ENCODE measurements at regions not wholly inside any gene's neighbourhood (a gene's known extent, or its start where the extent isn't known, plus 50 kb on each side); places are given as distances from the start of the nearest gene placed in this dataset.

DNA sequence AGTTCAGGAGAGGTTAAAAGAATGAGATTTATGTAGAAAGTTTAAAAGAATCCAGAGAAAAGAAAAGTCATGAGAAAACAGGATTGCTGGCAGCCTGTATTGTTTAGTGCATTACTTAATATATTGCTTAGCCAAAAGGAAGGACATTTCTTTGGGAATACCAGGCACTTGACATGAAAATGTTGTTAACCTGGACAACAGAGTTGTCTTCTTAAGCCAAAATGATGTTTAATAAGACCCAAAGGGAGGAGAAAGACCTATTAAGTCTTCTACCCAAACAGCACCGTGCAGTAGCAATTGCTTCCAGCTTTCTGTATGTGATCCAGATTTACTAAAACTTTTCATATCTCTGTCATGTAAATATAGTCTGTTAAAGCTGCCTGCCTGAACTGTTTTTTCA, 74.0 kb upstream of the PRLR start:
- Histone ChIP-seq H3K4me1 (peaks cover 0 to 9% (median 0%) of the 10 kb centered on the region in 3 donors), H3K27ac (no peak overlapping the region), H3K4me3 (no peak overlapping the region), H3K27me3 (no peaks in the 10 kb centered on the region), H3K9me3 (no peaks in the 10 kb centered on the region), H3K36me3 (no peaks in the 10 kb centered on the region)
- intact Hi-C loops (cut with DNase I), result no loop called here
- ATAC-seq, result no peak
- FAIRE-seq, result no peak
- WGBS, 2 donors, result 50 to 58% methylated on average over 1 of the region's 1 CpG
- DNase-seq, result no peak
- no peak for TF ChIP-seq CTCF (IDR thresholded peaks at IDR 0.05)

DNA sequence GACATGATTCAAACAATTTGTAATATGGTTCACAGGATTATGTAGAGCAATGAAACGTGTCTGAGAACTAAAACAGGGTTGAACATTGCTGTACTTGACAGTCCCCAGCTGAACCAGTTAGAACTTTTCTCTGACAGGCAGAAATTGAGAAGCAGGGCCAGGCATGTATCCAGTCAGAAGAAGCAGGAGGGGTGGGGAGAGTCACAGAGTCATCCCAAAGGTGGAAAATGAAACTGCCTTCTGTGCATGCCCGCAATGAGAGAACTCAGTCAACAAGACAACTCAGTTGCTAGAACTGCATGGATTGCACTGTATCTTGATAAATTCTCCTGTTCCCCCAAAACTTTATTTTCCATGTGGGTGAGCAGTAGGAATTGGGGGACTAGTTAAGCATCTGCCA, 72.9 kb upstream of the PRLR start:
- intact Hi-C loops (cut with DNase I), result no loop called here
- no peak overlapping the region for H3K27ac ChIP-seq
- no peak overlapping the region for H3K4me3 ChIP-seq
- no peak for ATAC-seq
- FAIRE-seq, result no peak
- WGBS, 2 donors, result 89 to 92% methylated on average over 2 of the region's 2 CpGs
- DNase-seq, result no peak
- H3K27me3 ChIP-seq, result no peaks in the 10 kb centered on the region
- H3K36me3 ChIP-seq, result no peaks in the 10 kb centered on the region
- H3K4me1 ChIP-seq, result no peaks in the 10 kb centered on the region
- no peak for TF ChIP-seq CTCF (IDR thresholded peaks at IDR 0.05)
- H3K9me3 ChIP-seq, result no peaks in the 10 kb centered on the region

GRCh38 chr5:35302544-35302943, 72.3 kb upstream of the PRLR start:
- ATAC-seq (no peak), FAIRE-seq (no peak), DNase-seq (no peak)
- Histone ChIP-seq H3K4me3 (no peak overlapping the region), H3K9me3 (no peaks in the 10 kb centered on the region), H3K27ac (no peak overlapping the region), H3K36me3 (no peaks in the 10 kb centered on the region), H3K4me1 (no peaks in the 10 kb centered on the region), H3K27me3 (no peaks in the 10 kb centered on the region)
- TF ChIP-seq CTCF (IDR thresholded peaks at IDR 0.05), result no peak
- intact Hi-C loops (cut with DNase I), result no loop called here

- ATAC-seq (no peak), FAIRE-seq (no peak), DNase-seq (no peak)
- H3K4me1 ChIP-seq, result no peaks in the 10 kb centered on the region
- no peaks in the 10 kb centered on the region for H3K36me3 ChIP-seq
- H3K4me3 ChIP-seq, result no peak overlapping the region
- H3K27me3 ChIP-seq, result no peaks in the 10 kb centered on the region
- 89 to 93% methylated on average over 3 of the region's 3 CpGs for WGBS, 2 donors
- intact Hi-C loops (cut with DNase I), result no loop called here
- no peak overlapping the region for H3K27ac ChIP-seq
- no peak for TF ChIP-seq CTCF (IDR thresholded peaks at IDR 0.05)
- H3K9me3 ChIP-seq, result no peaks in the 10 kb centered on the region
Measured at GRCh38 chr5:35297755-35298154, 67.5 kb upstream of the PRLR start.

DNA sequence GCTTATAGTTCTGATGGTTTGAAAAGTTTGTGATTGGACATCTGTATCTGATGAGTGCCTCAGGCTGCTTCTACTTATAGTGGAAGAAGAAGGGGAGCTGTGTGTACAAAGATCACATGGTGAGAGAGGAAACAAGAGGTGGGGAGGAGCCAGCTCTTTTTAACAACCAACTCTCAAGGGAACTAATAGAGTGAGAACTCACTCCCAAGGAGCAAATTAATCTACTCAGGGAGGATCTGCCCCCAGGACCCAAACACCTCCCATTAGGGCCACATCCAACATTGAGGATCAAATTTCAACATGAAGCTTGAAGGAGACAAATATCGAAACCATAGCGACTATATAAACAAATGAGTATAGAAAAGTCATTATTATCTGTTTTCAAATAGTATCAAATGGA, 64.7 kb upstream of the PRLR start:
- DNase-seq (peak in 1 of 6 donors; percentile 12), FAIRE-seq (no peak), ATAC-seq (peak in 3 of 4 donors; percentile 65 to 79 (median 73))
- Histone ChIP-seq H3K4me1 (no peaks in the 10 kb centered on the region), H3K9me3 (no peaks in the 10 kb centered on the region), H3K36me3 (no peaks in the 10 kb centered on the region), H3K27me3 (no peaks in the 10 kb centered on the region), H3K4me3 (no peak overlapping the region), H3K27ac (no peak overlapping the region)
- intact Hi-C loops (cut with DNase I), result no loop called here
- TF ChIP-seq CTCF (IDR thresholded peaks at IDR 0.05), result no peak
- WGBS, 2 donors, result 26 to 32% methylated on average over 2 of the region's 2 CpGs
